HG03575 (cell line): ENCODE measurements at regions not wholly inside any gene's neighbourhood (a gene's known extent, or its start where the extent isn't known, plus 50 kb on each side); places are given as distances from the start of the nearest gene placed in this dataset.

Experiments
- ATAC-seq: cut with Tn5 transposase; IDR thresholded peaks from one replicate; pipeline ENCODE4 v1.9.1; 2021; ENCODE audit not compliant: unreplicated experiment, insufficient number of reproducible peaks, low FRiP score; ENCODE audit errors: extremely low read depth

DNA sequence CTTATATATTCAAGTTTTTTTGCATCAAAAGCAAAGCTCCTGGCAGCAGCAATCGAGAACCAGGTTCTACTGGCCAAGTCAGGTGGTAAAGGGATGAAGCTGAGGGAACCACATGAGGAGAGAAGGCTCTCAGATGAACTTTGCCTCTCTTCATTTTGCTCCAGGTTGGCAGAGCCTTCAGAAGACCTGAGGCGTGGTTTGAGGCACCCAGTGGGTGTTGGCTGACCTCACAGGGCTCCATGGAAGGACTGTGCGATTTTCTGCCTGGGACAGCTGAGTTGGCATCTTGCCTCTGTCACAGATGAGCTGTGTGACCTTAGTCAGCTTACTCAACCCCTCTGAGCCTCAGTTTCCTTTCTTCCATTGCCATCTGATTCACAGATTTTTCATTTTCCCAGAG lies 89.0 kb downstream of the INSIG2 start:
- ATAC-seq, result no peak

GRCh38 chr2:118176601-118177000 lies 88.3 kb downstream of the INSIG2 start:
- ATAC-seq, result no peak

GRCh38 chr2:118171546-118171945 lies 83.3 kb downstream of the INSIG2 start:
- no peak for ATAC-seq

DNA sequence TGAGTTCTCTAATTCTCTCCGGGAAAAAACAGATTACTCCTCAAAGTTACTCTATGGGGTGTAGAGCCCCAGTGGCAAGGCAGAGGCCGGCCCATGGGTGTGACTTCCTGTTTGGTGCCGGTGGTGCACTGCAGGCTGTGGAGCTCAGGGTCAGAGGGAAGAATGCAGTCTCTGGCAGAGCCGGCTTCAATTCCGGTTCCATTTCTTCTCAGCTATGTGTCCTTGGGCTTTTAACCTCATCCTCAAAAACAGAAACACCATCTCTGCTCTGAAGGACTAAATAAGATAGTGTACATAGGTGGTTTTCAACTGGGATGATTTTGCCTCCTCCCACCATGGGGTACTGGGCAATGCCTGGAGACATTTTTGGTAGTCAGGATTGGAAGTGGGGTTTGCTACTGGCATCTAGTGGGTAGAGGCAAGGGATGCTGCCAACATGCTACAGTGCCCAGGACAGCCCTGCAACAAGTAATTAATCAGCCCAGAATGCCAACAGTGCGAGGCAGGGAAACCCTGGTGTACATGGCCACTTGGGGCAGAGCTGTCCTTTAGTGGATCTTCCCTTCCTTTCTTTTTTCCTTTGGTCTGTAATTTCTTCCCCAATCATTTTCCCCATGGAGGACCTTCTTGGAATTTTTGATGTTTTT lies 81.2 kb downstream of the INSIG2 start:
- peak; percentile 64 for ATAC-seq

GRCh38 chr2:118168615-118169014 lies 80.3 kb downstream of the INSIG2 start:
- ATAC-seq, result no peak

DNA sequence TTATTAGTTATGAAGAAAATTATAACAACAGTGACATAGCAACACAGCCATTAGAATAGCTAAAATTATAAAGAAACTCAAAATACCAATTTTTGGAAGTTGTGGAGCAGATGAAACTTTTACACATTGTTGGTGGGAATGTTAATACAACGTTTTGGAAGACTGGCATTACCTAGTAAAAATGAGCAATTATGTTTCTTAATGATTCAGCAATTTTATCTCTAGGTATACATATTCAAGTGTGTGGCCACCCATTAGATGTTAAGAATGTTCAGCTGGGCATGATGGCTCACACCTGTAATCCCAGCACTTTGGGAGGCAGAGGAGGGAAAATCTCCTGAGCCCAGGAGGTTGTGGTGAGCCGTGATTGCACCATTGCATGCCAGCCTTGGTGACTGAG lies 78.8 kb downstream of the INSIG2 start:
- no peak for ATAC-seq

GRCh38 chr2:118166242-118166641 lies 78.0 kb downstream of the INSIG2 start:
- no peak for ATAC-seq

DNA sequence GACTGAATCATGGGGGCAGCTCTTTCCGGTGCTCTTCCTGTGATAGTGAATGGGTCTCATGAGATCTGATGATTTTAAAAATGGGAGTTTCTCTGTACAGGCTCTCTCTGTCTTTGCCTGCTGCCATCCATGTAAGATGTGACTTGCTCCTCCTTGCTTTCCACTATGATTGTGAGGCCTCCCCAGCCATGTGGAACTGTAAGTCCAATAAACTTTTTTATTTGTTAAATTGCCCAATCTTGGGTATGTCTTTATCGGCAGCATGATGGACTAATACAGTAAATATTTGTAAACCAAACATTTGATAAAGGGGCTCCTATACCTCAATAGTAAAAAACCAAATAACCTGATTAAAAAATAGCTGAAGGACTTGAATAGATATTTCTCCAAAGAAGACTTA lies 77.3 kb downstream of the INSIG2 start:
- no peak for ATAC-seq
